ENCODE measurements at regions not wholly inside any gene's neighbourhood (a gene's known extent, or its start where the extent isn't known, plus 50 kb on each side); places are given as distances from the start of the nearest gene placed in this dataset.
"Not testable (repeated sequence)": the region's sequence is repeated elsewhere in the genome, so short reads cannot be mapped to it uniquely, and the experiment has no call there.

- Histone ChIP-seq H3K27me3 (no peaks in the 10 kb centered on the region), H3K4me1 (ENCODE audit: insufficient read depth) (no peaks in the 10 kb centered on the region), H3K36me3 (no peaks in the 10 kb centered on the region), H3K27ac (no peak overlapping the region), H3K9me3 (no peaks in the 10 kb centered on the region), H3K4me3 (no peak overlapping the region)
- no peak for TF ChIP-seq POLR2A (IDR thresholded peaks at IDR 0.05)
- no peak for TF ChIP-seq EP300 (IDR thresholded peaks at IDR 0.05)
- TF ChIP-seq, protein P1, sequence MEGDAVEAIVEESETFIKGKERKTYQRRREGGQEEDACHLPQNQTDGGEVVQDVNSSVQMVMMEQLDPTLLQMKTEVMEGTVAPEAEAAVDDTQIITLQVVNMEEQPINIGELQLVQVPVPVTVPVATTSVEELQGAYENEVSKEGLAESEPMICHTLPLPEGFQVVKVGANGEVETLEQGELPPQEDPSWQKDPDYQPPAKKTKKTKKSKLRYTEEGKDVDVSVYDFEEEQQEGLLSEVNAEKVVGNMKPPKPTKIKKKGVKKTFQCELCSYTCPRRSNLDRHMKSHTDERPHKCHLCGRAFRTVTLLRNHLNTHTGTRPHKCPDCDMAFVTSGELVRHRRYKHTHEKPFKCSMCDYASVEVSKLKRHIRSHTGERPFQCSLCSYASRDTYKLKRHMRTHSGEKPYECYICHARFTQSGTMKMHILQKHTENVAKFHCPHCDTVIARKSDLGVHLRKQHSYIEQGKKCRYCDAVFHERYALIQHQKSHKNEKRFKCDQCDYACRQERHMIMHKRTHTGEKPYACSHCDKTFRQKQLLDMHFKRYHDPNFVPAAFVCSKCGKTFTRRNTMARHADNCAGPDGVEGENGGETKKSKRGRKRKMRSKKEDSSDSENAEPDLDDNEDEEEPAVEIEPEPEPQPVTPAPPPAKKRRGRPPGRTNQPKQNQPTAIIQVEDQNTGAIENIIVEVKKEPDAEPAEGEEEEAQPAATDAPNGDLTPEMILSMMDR (IDR thresholded peaks at IDR 0.05), result no peak
- 9 to 15% (median 11%) methylated on average over 1 of the region's 1 CpG for WGBS, 3 donors
- DNase-seq, result no peak
- intact Hi-C loops (cut with DNase I), result no loop called here
Observed at GRCh38 chr4:85050736-85051135, 84.2 kb upstream of the WDFY3 start.

- Histone ChIP-seq H3K27ac (no peak overlapping the region), H3K27me3 (no peaks in the 10 kb centered on the region), H3K4me1 (ENCODE audit: insufficient read depth) (no peaks in the 10 kb centered on the region), H3K36me3 (no peaks in the 10 kb centered on the region), H3K9me3 (no peaks in the 10 kb centered on the region), H3K4me3 (no peak overlapping the region)
- DNase-seq, result no peak
- 23 to 42% (median 24%) methylated on average over 2 of the region's 2 CpGs for WGBS, 3 donors
- intact Hi-C loops (cut with DNase I), result no loop called here
- TF ChIP-seq POLR2A (IDR thresholded peaks at IDR 0.05), result no peak
- TF ChIP-seq, protein P1 (IDR thresholded peaks at IDR 0.05), result no peak
- no peak for TF ChIP-seq EP300 (IDR thresholded peaks at IDR 0.05)
Observed at GRCh38 chr4:85051526-85051925, 85.0 kb upstream of the WDFY3 start.

GRCh38 chr4:85054925-85055324 is 88.4 kb upstream of the WDFY3 start:
- H3K4me3 ChIP-seq; H3K27ac ChIP-seq; intact Hi-C loops (cut with DNase I); H3K36me3 ChIP-seq; H3K27me3 ChIP-seq; H3K9me3 ChIP-seq; H3K4me1 ChIP-seq (ENCODE audit: insufficient read depth); DNase-seq: not testable (repeated sequence)
- 55 to 76% (median 70%) methylated on average over 3 of the region's 3 CpGs for WGBS, 3 donors

- 91 to 93% (median 91%) methylated on average over 3 of the region's 3 CpGs for WGBS, 3 donors
- H3K27ac ChIP-seq, result no peak overlapping the region
- no peaks in the 10 kb centered on the region for H3K36me3 ChIP-seq
- H3K4me3 ChIP-seq, result no peak overlapping the region
- intact Hi-C loops (cut with DNase I), result no loop called here
- H3K27me3 ChIP-seq, result no peaks in the 10 kb centered on the region
- no peak for DNase-seq
- TF ChIP-seq, protein P1 (IDR thresholded peaks at IDR 0.05), result no peak
- no peak for TF ChIP-seq POLR2A (IDR thresholded peaks at IDR 0.05)
- TF ChIP-seq EP300 (IDR thresholded peaks at IDR 0.05), result no peak
- no peaks in the 10 kb centered on the region for H3K9me3 ChIP-seq
- H3K4me1 ChIP-seq (ENCODE audit: insufficient read depth), result no peaks in the 10 kb centered on the region
Observed at GRCh38 chr4:85058551-85058950, 92.1 kb upstream of the WDFY3 start.

DNA sequence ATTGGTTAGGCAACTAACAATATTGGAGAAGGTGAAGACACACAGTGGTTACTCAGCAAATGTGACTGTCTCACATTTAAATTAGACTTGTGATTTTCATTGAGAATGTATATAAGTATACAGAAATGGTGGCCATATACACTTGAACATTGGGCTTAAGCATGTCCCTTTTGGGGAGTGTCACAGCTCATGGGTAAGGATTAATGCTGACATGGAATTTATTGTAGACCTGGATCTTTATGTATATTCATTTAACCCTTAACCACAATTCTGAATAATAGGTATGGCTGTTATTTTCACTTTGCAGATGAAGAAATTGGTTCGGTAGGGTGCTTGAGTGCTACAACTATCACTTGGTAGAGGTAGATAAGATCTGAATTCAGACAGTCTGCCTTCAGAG is 95.5 kb upstream of the WDFY3 start:
- no peaks in the 10 kb centered on the region for H3K27me3 ChIP-seq
- H3K4me3 ChIP-seq, result no peak overlapping the region
- no peaks in the 10 kb centered on the region for H3K9me3 ChIP-seq
- 83 to 93% (median 88%) methylated on average over 1 of the region's 1 CpG for WGBS, 3 donors
- no peaks in the 10 kb centered on the region for H3K4me1 ChIP-seq (ENCODE audit: insufficient read depth)
- no peak overlapping the region for H3K27ac ChIP-seq
- no peak for DNase-seq
- H3K36me3 ChIP-seq, result no peaks in the 10 kb centered on the region
- intact Hi-C loops (cut with DNase I), result no loop called here
- no peak for TF ChIP-seq EP300 (IDR thresholded peaks at IDR 0.05)
- TF ChIP-seq POLR2A (IDR thresholded peaks at IDR 0.05), result no peak
- TF ChIP-seq, protein P1 (IDR thresholded peaks at IDR 0.05), result no peak
